ENCODE measurements at regions not wholly inside any gene's neighbourhood (a gene's known extent, or its start where the extent isn't known, plus 50 kb on each side); places are given as distances from the start of the nearest gene placed in this dataset.
"Not testable (repeated sequence)": the region's sequence is repeated elsewhere in the genome, so short reads cannot be mapped to it uniquely, and the experiment has no call there.

DNA sequence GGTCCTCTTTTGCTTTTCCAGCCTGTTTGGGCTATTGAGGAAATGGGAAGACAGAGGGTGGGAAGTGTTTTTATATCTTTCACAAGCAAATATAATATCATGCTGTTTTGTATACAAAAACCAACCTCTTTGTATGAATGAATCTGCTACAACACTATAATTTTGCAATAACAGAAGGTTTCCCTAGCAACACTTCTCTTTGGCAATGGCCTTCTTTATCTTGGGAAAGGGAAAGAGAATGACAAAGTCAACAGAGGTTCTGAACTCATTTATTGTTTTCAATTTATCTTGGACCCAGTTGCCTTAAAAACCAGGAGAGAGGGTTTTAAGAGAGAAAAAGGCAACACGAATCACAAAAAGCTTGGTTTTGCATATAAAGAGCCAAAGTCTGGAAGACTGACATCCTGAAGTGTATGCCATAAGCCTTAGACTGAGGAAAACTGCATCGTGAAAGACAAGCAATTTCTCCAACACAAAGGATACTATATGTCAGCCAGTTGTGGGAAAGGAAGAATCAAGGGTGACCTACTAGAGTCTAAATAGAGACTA, 121.8 kb upstream of the FAM241A start:
- peaks cover 11% of the 10 kb centered on the region; the same call in 1 of the 2 replicates for H3K4me1 ChIP-seq (ENCODE audit: control insufficient read depth, insufficient read depth, low read length)
- no peaks in the 10 kb centered on the region for H3K27me3 ChIP-seq (ENCODE audit: control insufficient read depth, insufficient read depth, low read length)
- H3K9me3 ChIP-seq (ENCODE audit: control insufficient read depth, insufficient read depth, low read length): no peaks in the 10 kb centered on the region
- H3K27ac ChIP-seq (ENCODE audit: low read depth, low read length): no peak overlapping the region
- no peak overlapping the region for H3K4me3 ChIP-seq (ENCODE audit: low read depth, low read length)
- H3K9ac ChIP-seq (ENCODE audit: low read depth, low read length): no peak overlapping the region
- H3K36me3 ChIP-seq (ENCODE audit: control insufficient read depth, insufficient read depth, low read length): no peaks in the 10 kb centered on the region

DNA sequence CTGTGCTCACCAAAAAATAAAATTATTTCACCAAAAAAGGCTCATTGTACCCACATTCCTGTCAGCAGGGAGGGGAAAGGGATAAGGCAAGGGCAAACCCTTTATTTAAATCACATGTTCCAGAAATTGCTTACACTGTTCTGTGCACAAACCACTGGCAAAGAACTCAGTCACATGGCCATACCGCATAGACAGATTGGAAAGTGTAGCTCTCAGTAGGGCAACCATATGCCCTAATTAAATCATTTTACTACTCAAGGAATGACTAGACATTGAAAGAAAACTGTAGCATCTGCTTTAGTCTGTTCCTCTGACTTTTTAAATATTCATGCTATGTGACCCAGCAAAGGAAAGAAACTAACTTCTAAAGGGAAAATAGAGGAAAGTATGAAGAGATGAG, 119.2 kb upstream of the FAM241A start:
- Histone ChIP-seq H3K27me3 (ENCODE audit: control insufficient read depth, insufficient read depth, low read length) (no peaks in the 10 kb centered on the region), H3K9ac (ENCODE audit: low read depth, low read length) (no peak overlapping the region), H3K4me3 (ENCODE audit: low read depth, low read length) (no peak overlapping the region), H3K36me3 (ENCODE audit: control insufficient read depth, insufficient read depth, low read length) (no peaks in the 10 kb centered on the region), H3K9me3 (ENCODE audit: control insufficient read depth, insufficient read depth, low read length) (no peaks in the 10 kb centered on the region), H3K4me1 (ENCODE audit: control insufficient read depth, insufficient read depth, low read length) (peaks cover 14% of the 10 kb centered on the region), H3K27ac (ENCODE audit: low read depth, low read length) (no peak overlapping the region)

DNA sequence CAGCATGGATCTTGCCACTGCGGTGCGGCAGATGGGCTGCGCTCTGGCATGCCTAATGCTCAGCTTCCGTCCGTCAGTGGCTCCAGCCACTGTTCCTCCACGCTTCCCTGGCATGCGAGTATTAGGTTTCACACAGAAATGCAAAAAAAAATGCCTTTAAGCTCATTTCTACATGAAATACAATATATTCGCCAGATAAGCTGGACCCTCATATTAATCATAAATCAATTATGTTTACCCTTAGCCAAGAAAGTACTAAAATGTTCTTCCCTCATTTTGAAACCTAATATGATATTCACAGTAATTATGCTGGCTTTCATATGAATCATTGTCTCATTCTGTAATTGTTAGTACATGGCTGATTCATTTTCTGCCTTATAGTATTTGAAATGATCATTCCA, 115.5 kb upstream of the FAM241A start:
- no peak overlapping the region for H3K4me3 ChIP-seq (ENCODE audit: low read depth, low read length)
- no peak overlapping the region for H3K27ac ChIP-seq (ENCODE audit: low read depth, low read length)
- H3K4me1 ChIP-seq (ENCODE audit: control insufficient read depth, insufficient read depth, low read length): peaks cover 7% of the 10 kb centered on the region
- H3K27me3 ChIP-seq (ENCODE audit: control insufficient read depth, insufficient read depth, low read length): no peaks in the 10 kb centered on the region
- no peak overlapping the region for H3K9ac ChIP-seq (ENCODE audit: low read depth, low read length)
- no peaks in the 10 kb centered on the region for H3K9me3 ChIP-seq (ENCODE audit: control insufficient read depth, insufficient read depth, low read length)
- H3K36me3 ChIP-seq (ENCODE audit: control insufficient read depth, insufficient read depth, low read length): no peaks in the 10 kb centered on the region

DNA sequence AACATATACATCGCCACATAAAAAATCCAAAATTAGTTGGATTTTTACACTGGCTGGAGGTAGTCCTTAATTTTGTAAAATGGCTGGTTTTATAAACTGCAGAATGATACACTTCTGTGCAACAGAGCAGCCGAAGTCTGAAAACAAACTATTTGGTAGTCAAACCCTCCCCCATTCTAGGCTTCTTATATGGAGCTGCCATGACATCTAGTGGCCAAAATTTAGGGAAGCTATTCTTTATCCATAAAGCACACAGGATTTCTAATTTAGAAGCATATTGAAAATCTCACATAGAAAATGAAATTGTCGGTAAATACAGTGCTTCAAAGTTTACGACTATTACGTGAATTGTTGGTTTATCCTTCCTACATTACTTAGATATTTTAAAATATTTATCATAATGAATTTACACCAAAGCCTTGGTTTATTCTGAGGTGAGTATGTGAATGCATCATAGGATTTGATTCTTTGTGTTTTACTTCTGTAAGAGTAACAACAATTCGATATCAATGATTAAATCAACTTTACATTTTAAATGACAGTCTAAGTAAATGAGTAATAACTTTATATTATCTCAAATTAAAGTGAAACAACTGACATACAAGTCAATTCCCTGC, 113.4 kb upstream of the FAM241A start:
- peaks cover 7% of the 10 kb centered on the region for H3K4me1 ChIP-seq (ENCODE audit: control insufficient read depth, insufficient read depth, low read length)
- no peak overlapping the region for H3K27ac ChIP-seq (ENCODE audit: low read depth, low read length)
- no peak overlapping the region for H3K9ac ChIP-seq (ENCODE audit: low read depth, low read length)
- no peaks in the 10 kb centered on the region for H3K36me3 ChIP-seq (ENCODE audit: control insufficient read depth, insufficient read depth, low read length)
- H3K4me3 ChIP-seq (ENCODE audit: low read depth, low read length): no peak overlapping the region
- H3K9me3 ChIP-seq (ENCODE audit: control insufficient read depth, insufficient read depth, low read length): no peaks in the 10 kb centered on the region
- H3K27me3 ChIP-seq (ENCODE audit: control insufficient read depth, insufficient read depth, low read length): no peaks in the 10 kb centered on the region

DNA sequence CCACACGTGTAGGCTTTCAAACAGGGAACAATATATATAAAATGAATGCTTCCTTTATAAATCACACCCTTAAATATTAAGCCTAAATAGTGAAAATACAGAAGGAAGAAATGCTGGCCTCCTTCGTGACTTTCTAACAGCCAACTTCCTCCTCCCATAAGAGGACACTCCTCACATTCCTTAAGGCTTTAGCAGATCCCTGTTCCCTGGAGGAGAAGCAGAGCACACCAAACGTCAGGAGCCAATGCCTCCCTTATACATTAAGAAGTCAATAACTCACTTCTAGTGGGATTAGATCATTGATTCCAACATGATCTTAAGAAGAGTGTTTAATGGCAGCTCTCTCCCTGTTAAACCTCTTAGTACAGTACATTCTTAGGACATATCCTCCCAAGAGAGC, 108.4 kb upstream of the FAM241A start:
- H3K9me3 ChIP-seq (ENCODE audit: control insufficient read depth, insufficient read depth, low read length): no peaks in the 10 kb centered on the region
- no peaks in the 10 kb centered on the region for H3K27me3 ChIP-seq (ENCODE audit: control insufficient read depth, insufficient read depth, low read length)
- no peak overlapping the region for H3K4me3 ChIP-seq (ENCODE audit: low read depth, low read length)
- H3K27ac ChIP-seq (ENCODE audit: low read depth, low read length): no peak overlapping the region
- no peaks in the 10 kb centered on the region for H3K4me1 ChIP-seq (ENCODE audit: control insufficient read depth, insufficient read depth, low read length)
- no peaks in the 10 kb centered on the region for H3K36me3 ChIP-seq (ENCODE audit: control insufficient read depth, insufficient read depth, low read length)
- H3K9ac ChIP-seq (ENCODE audit: low read depth, low read length): no peak overlapping the region

DNA sequence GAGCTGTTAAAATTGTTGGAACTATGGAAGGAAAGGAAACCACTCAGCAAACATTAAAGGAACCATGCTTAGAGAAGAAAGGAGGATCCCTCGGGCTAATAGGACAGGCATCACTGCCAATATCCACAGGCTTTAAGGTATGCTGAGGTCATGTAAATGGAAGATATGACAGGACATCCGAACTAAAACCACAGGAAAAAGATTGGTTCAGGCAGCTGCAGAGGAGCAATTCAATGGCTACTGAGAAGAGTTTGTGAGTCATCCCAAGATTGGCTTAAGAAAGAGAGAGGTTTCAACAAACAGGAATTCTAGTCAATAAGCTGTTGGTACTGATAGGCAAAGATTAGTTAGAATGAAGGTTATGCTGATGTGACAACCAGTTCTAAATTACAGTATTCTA, 106.4 kb upstream of the FAM241A start:
- H3K9me3 ChIP-seq (ENCODE audit: control insufficient read depth, insufficient read depth, low read length): no peaks in the 10 kb centered on the region
- H3K27ac ChIP-seq (ENCODE audit: low read depth, low read length): no peak overlapping the region
- H3K27me3 ChIP-seq (ENCODE audit: control insufficient read depth, insufficient read depth, low read length): no peaks in the 10 kb centered on the region
- no peaks in the 10 kb centered on the region for H3K4me1 ChIP-seq (ENCODE audit: control insufficient read depth, insufficient read depth, low read length)
- no peak overlapping the region for H3K4me3 ChIP-seq (ENCODE audit: low read depth, low read length)
- no peaks in the 10 kb centered on the region for H3K36me3 ChIP-seq (ENCODE audit: control insufficient read depth, insufficient read depth, low read length)
- H3K9ac ChIP-seq (ENCODE audit: low read depth, low read length): no peak overlapping the region

DNA sequence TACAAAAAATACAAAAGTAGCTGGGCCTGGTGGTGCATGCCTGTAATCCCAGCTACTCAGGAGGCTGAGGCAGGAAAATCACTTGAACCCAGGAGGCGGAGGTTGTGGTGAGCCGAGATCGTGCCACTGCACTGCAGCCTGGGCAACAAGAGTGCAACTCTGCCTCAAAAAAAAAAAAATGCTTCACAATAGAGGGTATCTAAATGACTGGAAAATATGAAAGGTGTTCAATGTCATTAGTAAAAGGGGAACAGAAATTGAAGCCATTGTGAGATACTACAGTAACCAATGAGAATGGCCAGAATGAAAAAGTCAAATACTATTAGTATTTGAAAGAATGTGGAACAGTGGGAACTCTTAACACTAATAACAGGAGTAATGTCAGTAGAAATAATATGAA, 96.1 kb upstream of the FAM241A start:
- not testable (repeated sequence) for H3K27ac ChIP-seq (ENCODE audit: low read depth, low read length); H3K9me3 ChIP-seq (ENCODE audit: control insufficient read depth, insufficient read depth, low read length); H3K4me1 ChIP-seq (ENCODE audit: control insufficient read depth, insufficient read depth, low read length); H3K4me3 ChIP-seq (ENCODE audit: low read depth, low read length); H3K27me3 ChIP-seq (ENCODE audit: control insufficient read depth, insufficient read depth, low read length); H3K36me3 ChIP-seq (ENCODE audit: control insufficient read depth, insufficient read depth, low read length); H3K9ac ChIP-seq (ENCODE audit: low read depth, low read length)

DNA sequence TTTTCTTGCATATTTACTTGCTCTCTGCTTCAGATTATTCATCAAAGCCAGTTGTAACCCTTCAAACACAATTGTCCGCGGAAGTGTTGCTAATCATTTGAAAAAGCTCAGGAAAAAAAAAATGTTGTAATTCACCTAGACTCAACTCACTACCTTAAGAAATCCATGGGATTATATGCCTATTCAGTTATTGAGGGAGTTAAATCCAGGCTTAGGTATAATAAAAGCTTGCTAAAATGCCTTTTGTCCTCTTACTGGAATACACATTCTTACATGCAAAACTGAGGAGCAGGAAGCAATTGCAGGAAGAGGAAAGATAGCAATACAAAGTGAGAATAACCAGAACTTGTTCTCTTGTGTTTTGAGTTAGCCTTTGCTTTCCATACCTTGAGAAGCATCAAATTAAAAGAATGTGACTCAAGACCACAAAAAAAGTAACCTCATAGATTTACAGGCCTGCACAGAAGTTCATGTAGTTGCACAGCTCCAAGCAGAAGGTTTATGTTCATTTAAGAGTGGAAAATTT, 91.4 kb upstream of the FAM241A start:
- no peaks in the 10 kb centered on the region for H3K27me3 ChIP-seq (ENCODE audit: control insufficient read depth, insufficient read depth, low read length)
- H3K9me3 ChIP-seq (ENCODE audit: control insufficient read depth, insufficient read depth, low read length): no peaks in the 10 kb centered on the region
- no peak overlapping the region for H3K27ac ChIP-seq (ENCODE audit: low read depth, low read length)
- no peak overlapping the region for H3K4me3 ChIP-seq (ENCODE audit: low read depth, low read length)
- peaks cover 11% of the 10 kb centered on the region for H3K4me1 ChIP-seq (ENCODE audit: control insufficient read depth, insufficient read depth, low read length)
- H3K36me3 ChIP-seq (ENCODE audit: control insufficient read depth, insufficient read depth, low read length): no peaks in the 10 kb centered on the region
- no peak overlapping the region for H3K9ac ChIP-seq (ENCODE audit: low read depth, low read length)

DNA sequence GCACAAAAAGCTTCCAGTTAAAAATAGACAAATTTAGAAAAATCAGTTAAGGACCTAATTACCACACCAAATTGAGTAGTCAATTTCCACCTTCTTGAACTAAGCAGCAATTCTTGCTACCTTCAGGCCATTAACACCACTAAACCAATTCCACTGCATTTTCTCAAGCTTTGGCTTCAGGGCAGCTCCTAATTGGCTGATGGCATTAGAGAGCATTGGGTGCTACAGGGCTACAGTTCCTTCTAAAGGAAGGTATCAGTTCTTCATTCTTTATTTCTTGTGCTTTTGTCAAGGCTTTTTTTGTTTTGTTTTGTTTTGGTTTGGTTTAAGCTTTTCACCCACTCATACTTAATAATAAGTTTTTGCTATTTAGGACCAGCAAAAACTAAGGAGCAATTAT, 90.2 kb upstream of the FAM241A start:
- Histone ChIP-seq H3K4me3 (ENCODE audit: low read depth, low read length) (no peak overlapping the region), H3K4me1 (ENCODE audit: control insufficient read depth, insufficient read depth, low read length) (peaks cover 11% of the 10 kb centered on the region), H3K27me3 (ENCODE audit: control insufficient read depth, insufficient read depth, low read length) (no peaks in the 10 kb centered on the region), H3K36me3 (ENCODE audit: control insufficient read depth, insufficient read depth, low read length) (no peaks in the 10 kb centered on the region), H3K27ac (ENCODE audit: low read depth, low read length) (no peak overlapping the region), H3K9me3 (ENCODE audit: control insufficient read depth, insufficient read depth, low read length) (no peaks in the 10 kb centered on the region), H3K9ac (ENCODE audit: low read depth, low read length) (no peak overlapping the region)

DNA sequence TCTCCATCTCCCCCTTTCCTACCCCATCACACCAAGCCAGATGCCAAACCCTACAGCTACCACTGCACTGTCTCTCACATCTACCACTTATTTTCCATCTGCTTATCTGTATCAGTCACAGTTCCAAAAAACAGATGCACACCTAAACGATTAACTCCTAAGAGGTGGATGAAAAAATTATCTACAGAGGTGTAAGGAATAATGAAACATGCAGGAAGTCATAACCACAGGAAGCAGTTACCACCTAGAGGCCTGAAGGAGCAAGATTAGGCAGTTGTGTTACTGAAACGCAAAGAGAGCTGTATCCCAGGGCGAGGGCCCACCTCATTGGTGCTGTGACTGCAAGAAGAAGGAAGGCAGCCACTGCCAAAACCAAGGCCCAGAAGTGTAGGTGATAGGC, 87.8 kb upstream of the FAM241A start:
- peaks cover 25% of the 10 kb centered on the region for H3K4me1 ChIP-seq (ENCODE audit: control insufficient read depth, insufficient read depth, low read length)
- no peak overlapping the region for H3K4me3 ChIP-seq (ENCODE audit: low read depth, low read length)

DNA sequence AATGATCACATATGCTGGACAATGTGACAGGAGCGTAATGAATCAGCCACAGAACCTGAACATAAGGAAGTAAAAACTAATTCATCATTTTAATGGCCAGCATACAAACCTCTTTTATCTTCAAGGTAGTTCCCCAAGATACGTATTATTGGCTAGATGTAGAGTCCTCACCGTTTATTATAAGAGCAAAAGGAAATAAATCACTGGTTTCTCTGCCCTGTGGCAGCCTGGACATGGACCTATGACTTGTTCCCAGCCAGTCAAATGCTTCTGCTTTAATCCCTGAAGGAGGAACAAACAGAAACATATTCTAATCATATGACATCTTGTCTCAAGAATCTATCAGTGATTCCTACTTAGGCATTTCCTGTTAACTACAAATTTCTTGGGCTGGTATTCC, 86.8 kb upstream of the FAM241A start:
- Histone ChIP-seq H3K4me1 (ENCODE audit: control insufficient read depth, insufficient read depth, low read length) (peaks cover 24% of the 10 kb centered on the region), H3K9me3 (ENCODE audit: control insufficient read depth, insufficient read depth, low read length) (no peaks in the 10 kb centered on the region), H3K4me3 (ENCODE audit: low read depth, low read length) (no peak overlapping the region), H3K27ac (ENCODE audit: low read depth, low read length) (no peak overlapping the region), H3K9ac (ENCODE audit: low read depth, low read length) (no peak overlapping the region), H3K27me3 (ENCODE audit: control insufficient read depth, insufficient read depth, low read length) (no peaks in the 10 kb centered on the region), H3K36me3 (ENCODE audit: control insufficient read depth, insufficient read depth, low read length) (no peaks in the 10 kb centered on the region)

More for the DNA sequence above, 87.8 kb upstream of the FAM241A start:
- Histone ChIP-seq H3K27me3 (ENCODE audit: control insufficient read depth, insufficient read depth, low read length) (no peaks in the 10 kb centered on the region), H3K27ac (ENCODE audit: low read depth, low read length) (no peak overlapping the region), H3K36me3 (ENCODE audit: control insufficient read depth, insufficient read depth, low read length) (no peaks in the 10 kb centered on the region), H3K9me3 (ENCODE audit: control insufficient read depth, insufficient read depth, low read length) (no peaks in the 10 kb centered on the region), H3K9ac (ENCODE audit: low read depth, low read length) (no peak overlapping the region)

All from HUES48 (cell line).